NCI-H1048 (cell line): ENCODE measurements at regions not wholly inside any gene's neighbourhood (a gene's known extent, or its start where the extent isn't known, plus 50 kb on each side); places are given as distances from the start of the nearest gene placed in this dataset.
"Not testable (repeated sequence)": the region's sequence is repeated elsewhere in the genome, so short reads cannot be mapped to it uniquely, and the experiment has no call there.

Experiments
- DNase-seq: peaks from one replicate; lab custom pipeline; 2025; lab: John Stamatoyannopoulos, UW

GRCh38 chr5:93220431-93220830 lies 360.6 kb downstream of the NR2F1-AS1 start:
- no peak for DNase-seq

DNA sequence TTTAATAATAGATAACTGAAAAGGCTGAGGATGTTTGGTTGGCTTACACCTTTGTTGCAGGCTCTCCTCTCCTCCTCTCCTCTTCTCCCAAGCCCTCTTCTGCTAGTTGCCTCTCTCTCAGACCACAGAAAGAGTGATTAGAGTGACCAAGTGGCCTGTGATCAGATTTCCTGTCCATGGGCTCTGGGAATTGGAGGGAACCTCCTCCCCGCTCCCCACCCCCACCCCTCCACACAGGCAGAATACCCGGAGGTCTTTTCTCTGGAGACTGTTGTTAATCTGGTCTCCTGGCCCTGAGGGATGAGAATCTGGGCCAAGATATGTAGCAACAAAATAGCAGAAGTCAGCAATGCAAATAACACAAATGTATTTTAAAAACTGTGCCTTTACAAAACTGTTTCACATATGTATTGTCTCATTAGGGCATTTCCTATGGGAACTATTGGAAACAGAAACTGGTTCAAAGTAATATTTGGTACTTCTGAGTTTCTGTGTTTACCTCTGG lies 361.3 kb downstream of the NR2F1-AS1 start:
- DNase-seq = no peak

DNA sequence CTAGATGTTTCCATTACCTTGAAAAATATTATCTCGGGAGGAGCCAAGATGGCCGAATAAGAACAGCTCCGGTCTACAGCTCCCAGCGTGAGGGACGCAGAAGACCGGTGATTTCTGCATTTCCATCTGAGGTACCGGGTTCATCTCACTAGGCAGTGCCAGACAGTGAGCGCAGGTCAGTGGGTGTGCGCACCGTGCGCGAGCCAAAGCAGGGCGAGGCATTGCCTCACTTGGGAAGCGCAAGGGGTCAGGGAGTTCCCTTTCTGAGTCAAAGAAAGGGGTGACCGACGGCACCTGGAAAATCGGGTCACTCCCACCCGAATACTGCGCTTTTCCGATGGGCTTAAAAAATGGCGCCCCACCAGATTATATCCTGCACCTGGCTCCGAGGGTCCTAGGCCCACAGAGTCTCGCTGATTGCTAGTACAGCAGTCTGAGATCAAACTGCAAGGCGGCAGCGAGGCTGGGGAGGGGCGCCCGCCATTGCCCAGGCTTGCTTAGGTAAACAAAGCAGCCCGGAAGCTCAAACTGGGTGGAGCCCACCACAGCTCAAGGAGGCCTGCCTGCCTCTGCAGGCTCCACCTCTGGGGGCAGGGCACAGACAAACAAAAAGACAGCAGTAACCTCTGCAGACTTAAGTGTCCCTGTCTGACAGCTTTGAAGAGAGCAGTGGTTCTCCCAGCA lies 367.8 kb downstream of the NR2F1-AS1 start:
- DNase-seq = not testable (repeated sequence)

- no peak for DNase-seq
Measured at GRCh38 chr5:93209476-93209875, 371.5 kb downstream of the NR2F1-AS1 start.

DNA sequence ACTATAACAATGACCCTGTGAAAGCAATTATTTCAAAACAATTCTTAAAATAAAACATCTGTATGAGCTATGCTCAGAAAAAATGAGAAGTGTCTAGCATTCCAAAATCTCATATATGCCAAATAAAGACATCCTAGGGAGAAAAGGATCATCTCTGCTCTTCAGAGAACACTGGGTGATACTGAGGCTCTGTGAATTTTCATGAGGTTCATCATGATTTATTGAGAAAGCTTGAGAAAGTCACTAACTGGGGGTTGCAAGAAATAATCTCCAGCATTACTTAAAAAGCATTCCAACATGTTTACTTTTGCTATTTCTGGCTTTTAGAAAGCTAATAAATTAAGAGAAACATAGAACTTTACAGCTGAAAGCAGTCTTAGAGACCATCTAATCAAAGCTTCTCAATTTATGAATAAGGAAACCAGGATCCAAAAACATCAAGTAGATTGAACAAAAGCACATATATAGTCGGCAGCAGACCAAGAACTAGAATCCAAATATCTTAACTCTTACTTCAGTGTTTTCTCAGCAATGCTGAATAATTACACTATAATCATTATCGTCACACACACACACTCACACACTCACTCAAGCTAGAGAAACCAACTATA lies 372.8 kb downstream of the NR2F1-AS1 start:
- DNase-seq = no peak

DNA sequence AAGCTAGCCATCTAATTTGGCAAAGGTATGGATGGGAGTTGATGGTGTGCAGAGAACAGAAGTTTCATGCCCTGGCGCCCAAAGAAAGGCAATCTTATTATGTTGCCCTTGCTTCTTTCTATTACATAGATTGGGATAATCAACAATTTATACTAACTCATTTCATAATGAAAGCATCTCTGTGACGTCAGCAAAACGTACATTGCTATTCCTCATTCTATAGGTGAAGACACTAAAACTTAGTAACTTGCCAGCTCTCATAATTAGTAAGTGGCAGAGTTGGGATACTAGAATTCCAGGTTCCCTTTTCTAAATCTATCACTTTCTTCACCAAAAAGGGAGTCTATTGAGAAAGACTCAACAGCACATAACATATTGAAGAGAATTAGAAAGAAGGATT lies 374.8 kb downstream of the NR2F1-AS1 start:
- no peak for DNase-seq

GRCh38 chr5:93201061-93201460 lies 380.0 kb downstream of the NR2F1-AS1 start:
- DNase-seq = no peak

- no peak for DNase-seq
Measured at GRCh38 chr5:93196986-93197385, 384.0 kb downstream of the NR2F1-AS1 start.

GRCh38 chr5:93193431-93194347 lies 387.3 kb downstream of the NR2F1-AS1 start:
- no peak for DNase-seq

- no peak for DNase-seq
Measured at GRCh38 chr5:93192683-93193082, 388.3 kb downstream of the NR2F1-AS1 start.

GRCh38 chr5:93192087-93192486 lies 388.9 kb downstream of the NR2F1-AS1 start:
- no peak for DNase-seq

DNA sequence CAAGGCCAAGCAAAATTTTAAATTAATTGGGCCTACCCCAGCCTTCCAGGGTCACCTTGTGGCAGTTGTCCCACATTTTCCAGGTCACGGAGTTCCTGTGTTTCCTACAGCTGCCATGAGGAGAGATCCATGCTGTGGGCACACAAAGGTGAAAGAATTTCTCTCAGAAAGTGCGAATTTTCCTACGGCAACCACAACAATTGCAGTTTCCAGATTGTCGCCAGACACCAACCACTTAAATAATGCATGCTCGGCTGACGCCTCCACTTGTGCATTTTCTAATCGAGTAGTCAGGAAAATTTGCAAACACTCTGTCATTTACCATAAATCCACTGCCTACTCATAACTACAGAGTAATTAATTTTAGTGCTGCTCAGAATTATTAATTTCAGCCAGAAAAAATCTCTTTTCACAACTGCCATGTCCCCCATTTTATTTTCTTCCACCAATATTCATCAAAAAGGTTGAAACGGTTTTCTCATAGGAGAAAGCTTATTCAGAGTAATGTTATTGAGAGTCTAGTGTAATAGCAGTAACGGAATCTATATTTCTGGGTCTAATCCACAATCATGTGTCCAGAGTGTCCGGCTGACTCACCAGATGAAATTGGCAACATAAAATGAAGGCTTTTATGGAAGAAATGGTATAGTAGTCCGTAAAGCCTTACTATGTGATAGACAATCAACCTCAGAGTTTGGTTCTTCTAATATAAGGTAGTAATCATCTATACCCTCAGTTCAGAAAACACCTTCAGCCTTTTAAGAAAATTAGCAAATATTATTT lies 389.8 kb downstream of the NR2F1-AS1 start:
- no peak for DNase-seq

- no peak for DNase-seq
Measured at GRCh38 chr5:93189707-93190120, 391.3 kb downstream of the NR2F1-AS1 start.

- no peak for DNase-seq
Measured at GRCh38 chr5:93188876-93189485, 392.0 kb downstream of the NR2F1-AS1 start.

DNA sequence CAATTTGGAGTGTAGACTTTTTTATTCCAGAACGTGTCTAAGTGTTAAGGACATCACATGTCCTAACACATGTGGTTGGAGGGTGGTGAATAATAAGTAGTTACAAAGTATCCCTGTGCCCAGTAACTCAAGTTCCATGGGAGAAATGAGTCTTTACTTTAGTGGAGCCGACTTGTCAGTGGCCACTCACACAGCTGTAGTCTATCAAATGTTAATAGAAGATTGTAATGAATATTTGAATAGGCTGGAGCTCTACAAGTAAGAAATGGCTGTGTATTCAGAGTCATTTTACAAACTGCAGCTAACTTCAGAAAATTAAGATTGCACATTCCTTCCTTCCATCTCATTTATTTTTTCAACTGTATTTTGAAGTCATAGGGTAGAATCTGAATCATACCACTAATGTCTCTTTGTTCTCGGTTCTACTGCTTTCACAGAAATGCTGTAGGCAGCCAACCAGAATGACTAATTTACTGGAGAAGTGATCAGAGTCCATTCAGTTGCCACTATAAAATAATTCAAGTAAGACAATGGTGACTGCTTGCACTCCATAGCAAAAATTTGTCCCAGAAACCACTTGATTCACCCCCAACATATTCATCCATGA lies 394.8 kb downstream of the NR2F1-AS1 start:
- no peak for DNase-seq

GRCh38 chr5:93184041-93184440 lies 397.0 kb downstream of the NR2F1-AS1 start:
- DNase-seq = no peak

DNA sequence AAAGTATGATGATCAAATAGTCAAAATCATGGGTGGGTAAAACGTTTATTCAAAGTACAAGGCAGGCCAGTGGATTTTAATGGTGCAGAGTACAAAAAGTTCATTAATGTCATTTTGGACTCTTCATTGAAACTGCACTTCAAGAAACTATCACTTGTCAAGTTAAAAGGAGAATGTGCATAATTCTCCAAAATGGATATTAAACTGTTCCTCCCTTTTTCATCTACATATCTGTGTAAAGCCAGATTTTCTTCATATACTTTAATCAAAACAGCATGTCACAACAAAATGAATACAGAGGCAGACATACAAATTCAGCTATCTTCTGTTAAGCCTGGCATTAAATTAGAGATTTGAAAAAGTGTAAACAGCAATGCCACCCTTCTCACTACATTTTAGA lies 401.6 kb downstream of the NR2F1-AS1 start:
- no peak for DNase-seq

- DNase-seq = no peak
Measured at GRCh38 chr5:93174930-93175329, 406.1 kb downstream of the NR2F1-AS1 start.

- no peak for DNase-seq
Measured at GRCh38 chr5:93165559-93165958, 415.5 kb downstream of the NR2F1-AS1 start.

DNA sequence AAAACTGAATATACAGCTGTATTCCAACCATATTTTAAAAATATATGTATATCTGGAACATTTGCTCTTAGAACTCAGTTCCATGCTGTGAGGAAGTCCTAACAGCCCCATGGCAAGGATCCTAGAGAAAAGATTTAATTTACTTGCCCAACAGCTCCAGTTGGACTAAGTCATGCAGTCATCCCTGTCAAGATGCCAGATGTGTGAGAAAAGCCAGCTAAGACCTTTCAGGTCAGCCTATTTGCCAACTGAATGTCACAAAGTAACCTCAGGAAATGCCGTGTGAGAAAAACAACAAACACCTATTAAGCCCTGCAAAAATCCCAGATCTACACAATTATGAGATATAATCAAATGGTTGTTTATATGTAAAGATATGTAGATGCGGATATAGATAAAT lies 416.3 kb downstream of the NR2F1-AS1 start:
- no peak for DNase-seq
